SK-N-SH treated with all-trans-retinoic acid at 6 μM for 48 hours (cell line): ENCODE measurements at regions not wholly inside any gene's neighbourhood (a gene's known extent, or its start where the extent isn't known, plus 50 kb on each side); places are given as distances from the start of the nearest gene placed in this dataset.

Source experiments
- ARNTL ChIP-seq: fragments of 450-650 bp; formaldehyde crosslinking; IDR thresholded peaks from 2 replicates; pipeline ENCODE4 v1.5.0; 2020; ENCODE audit warnings: low read depth, mild to moderate bottlenecking, moderate library complexity, borderline replicate concordance
- TOX ChIP-seq: fragments of 250-450 bp; sonication (Bioruptor Pico); IDR thresholded peaks from 2 replicates; pipeline ENCODE4 v1.8.0; 2021; ENCODE audit warnings: mild to moderate bottlenecking, moderate library complexity, borderline replicate concordance
- ZNF70 ChIP-seq: fragments of 450-650 bp; formaldehyde crosslinking; IDR thresholded peaks from 2 replicates; pipeline ENCODE4 v1.5.0; 2020; ENCODE audit warnings: mild to moderate bottlenecking, moderate library complexity
- TF ChIP-seq, protein P1 (sequence below): fragments of 250-450 bp; sonication (Bioruptor Pico); IDR thresholded peaks from 2 replicates; pipeline ENCODE4 v1.8.0; 2020; ENCODE audit warnings: mild to moderate bottlenecking, moderate library complexity, borderline replicate concordance
- TF ChIP-seq, protein P2 (sequence below): fragments of 250-450 bp; sonication (Bioruptor Pico); IDR thresholded peaks from 2 replicates; pipeline ENCODE4 v1.5.1; 2020; ENCODE audit warnings: low read depth, mild to moderate bottlenecking, moderate library complexity

GRCh38 chr12:118611295-118611694 lies 234.9 kb downstream of the SUDS3 start:
- TF ChIP-seq, protein P1, sequence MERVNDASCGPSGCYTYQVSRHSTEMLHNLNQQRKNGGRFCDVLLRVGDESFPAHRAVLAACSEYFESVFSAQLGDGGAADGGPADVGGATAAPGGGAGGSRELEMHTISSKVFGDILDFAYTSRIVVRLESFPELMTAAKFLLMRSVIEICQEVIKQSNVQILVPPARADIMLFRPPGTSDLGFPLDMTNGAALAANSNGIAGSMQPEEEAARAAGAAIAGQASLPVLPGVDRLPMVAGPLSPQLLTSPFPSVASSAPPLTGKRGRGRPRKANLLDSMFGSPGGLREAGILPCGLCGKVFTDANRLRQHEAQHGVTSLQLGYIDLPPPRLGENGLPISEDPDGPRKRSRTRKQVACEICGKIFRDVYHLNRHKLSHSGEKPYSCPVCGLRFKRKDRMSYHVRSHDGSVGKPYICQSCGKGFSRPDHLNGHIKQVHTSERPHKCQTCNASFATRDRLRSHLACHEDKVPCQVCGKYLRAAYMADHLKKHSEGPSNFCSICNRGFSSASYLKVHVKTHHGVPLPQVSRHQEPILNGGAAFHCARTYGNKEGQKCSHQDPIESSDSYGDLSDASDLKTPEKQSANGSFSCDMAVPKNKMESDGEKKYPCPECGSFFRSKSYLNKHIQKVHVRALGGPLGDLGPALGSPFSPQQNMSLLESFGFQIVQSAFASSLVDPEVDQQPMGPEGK (CRISPR knock-in tag) = no peak
- TF ChIP-seq ARNTL (CRISPR knock-in tag) = no peak
- no peak for TF ChIP-seq TOX (CRISPR knock-in tag)
- TF ChIP-seq, protein P2, sequence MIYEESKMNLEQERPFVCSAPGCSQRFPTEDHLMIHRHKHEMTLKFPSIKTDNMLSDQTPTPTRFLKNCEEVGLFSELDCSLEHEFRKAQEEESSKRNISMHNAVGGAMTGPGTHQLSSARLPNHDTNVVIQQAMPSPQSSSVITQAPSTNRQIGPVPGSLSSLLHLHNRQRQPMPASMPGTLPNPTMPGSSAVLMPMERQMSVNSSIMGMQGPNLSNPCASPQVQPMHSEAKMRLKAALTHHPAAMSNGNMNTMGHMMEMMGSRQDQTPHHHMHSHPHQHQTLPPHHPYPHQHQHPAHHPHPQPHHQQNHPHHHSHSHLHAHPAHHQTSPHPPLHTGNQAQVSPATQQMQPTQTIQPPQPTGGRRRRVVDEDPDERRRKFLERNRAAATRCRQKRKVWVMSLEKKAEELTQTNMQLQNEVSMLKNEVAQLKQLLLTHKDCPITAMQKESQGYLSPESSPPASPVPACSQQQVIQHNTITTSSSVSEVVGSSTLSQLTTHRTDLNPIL (CRISPR knock-in tag) = no peak
- TF ChIP-seq ZNF70 = no peak
